SK-N-SH (cell line): ENCODE measurements at regions not wholly inside any gene's neighbourhood (a gene's known extent, or its start where the extent isn't known, plus 50 kb on each side); places are given as distances from the start of the nearest gene placed in this dataset.

Experiments used
- GABPA ChIP-seq: IDR thresholded peaks from 2 replicates; pipeline ENCODE4 v1.4.0; 2012; ENCODE audit warnings: low read depth, mild to moderate bottlenecking
- POLR2AphosphoS5 ChIP-seq: IDR thresholded peaks from 2 replicates; pipeline ENCODE4 v1.6.1; 2012; ENCODE audit warnings: low read depth, low read length
- RAD21 ChIP-seq: IDR thresholded peaks from 2 replicates; pipeline ENCODE4 v1.6.1; 2012; ENCODE audit warnings: mild to moderate bottlenecking, low read length
- RXRA ChIP-seq: IDR thresholded peaks from 2 replicates; pipeline ENCODE4 v1.4.0; 2012; ENCODE audit warnings: low read depth, mild to moderate bottlenecking, borderline replicate concordance
- TF ChIP-seq, protein P1 (sequence below): IDR thresholded peaks from 2 replicates; pipeline ENCODE4 v1.4.0; 2012; ENCODE audit warnings: low read depth

DNA sequence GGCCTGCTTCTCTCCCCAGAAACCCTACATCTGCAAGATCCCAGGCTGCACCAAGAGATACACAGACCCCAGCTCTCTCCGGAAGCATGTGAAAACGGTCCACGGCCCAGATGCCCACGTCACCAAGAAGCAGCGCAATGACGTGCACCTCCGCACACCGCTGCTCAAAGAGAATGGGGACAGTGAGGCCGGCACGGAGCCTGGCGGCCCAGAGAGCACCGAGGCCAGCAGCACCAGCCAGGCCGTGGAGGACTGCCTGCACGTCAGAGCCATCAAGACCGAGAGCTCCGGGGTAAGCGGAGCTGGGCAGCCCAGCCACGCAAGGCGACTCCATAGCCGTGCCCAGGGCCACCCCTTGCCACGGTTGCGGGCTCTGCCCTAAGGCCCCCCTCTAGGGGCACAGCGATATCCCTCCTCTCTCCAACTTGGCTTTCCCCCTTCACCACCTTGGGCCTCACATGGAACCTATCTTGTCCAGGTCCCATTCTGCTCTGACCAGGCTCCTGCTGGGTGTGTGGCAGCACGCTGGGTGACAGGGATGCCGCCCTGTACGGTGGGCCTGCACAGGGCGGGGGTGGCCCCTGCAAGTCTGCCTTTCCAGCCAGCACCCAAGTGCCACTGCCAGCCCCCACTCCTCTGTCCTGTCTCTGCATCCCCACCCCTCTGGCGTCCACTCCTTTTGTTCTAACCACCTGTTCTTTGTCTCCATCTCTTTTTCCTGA, 248.9 kb downstream of the GLI2 start:
- TF ChIP-seq, protein P1, sequence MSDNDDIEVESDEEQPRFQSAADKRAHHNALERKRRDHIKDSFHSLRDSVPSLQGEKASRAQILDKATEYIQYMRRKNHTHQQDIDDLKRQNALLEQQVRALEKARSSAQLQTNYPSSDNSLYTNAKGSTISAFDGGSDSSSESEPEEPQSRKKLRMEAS, result no peak
- TF ChIP-seq RXRA, result no peak
- no peak for TF ChIP-seq POLR2AphosphoS5
- no peak for TF ChIP-seq RAD21
- no peak for TF ChIP-seq GABPA
